ENCODE measurements at regions not wholly inside any gene's neighbourhood (a gene's known extent, or its start where the extent isn't known, plus 50 kb on each side); places are given as distances from the start of the nearest gene placed in this dataset.

GRCh38 chr7:133195868-133196267 is 57.0 kb upstream of the EXOC4 start:
- CTCF ChIA-PET = no interaction called here

DNA sequence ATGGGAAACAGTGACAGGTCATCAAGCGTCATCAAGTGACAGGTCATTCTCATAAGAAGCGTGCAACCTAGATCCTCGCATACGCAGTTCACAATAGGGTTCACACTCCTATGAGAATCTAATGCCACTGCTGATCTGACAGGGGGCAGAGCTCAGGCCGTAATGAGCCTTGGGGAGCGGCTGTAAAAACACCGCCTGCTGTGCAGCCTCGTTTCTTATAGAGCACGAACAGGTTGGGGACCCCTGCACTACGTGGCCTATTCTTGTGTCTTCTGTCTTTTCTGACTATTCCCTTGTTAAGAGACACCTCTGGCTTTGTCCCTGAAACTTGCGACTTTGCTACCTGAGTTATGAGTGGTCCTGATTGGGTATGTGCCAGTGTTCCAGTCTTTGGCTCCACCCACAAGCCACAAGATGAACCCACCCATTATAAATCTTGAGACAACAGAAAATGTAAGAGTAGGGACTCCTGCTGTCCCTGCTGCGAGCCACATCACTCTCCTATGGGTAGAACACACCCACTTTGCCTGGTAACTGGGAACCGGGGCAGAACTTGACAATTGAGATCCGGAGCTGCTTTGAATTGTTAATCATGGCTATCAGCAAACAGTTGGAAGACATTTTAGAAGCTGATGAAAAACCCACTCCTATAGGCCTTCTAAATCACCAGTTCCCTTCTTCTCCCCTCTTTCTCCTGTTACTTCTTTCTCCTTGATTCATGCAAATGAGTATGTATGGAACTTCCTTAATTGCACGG is 55.8 kb upstream of the EXOC4 start:
- no TSS peak for BruUV-seq (replicated peaks)
- POLR2A ChIA-PET (ENCODE audit: unreplicated experiment) = no interaction called here

More at GRCh38 chr7:133195868-133196267, 57.0 kb upstream of the EXOC4 start:
- no peaks in the 10 kb centered on the region for H4K20me1 ChIP-seq (ENCODE audit: low read length)
- no peak overlapping the region for H3K27ac ChIP-seq (ENCODE audit: low read length)
- H3K4me1 ChIP-seq (ENCODE audit: insufficient read depth, low read length) = no peaks in the 10 kb centered on the region
- no peak overlapping the region for H3K4me3 ChIP-seq (ENCODE audit: low read length)
- TF ChIP-seq EZH2phosphoT487 (IDR thresholded peaks at IDR 0.05; ENCODE audit: borderline replicate concordance, low read length) (no peak), CTCF (conservative IDR thresholded peaks at IDR 0.05; ENCODE audit: low read depth, low read length) (no peak), EZH2 (IDR thresholded peaks at IDR 0.05; ENCODE audit: low read length, unreplicated experiment) (no peak)
- peaks cover 45% of the 10 kb centered on the region for H3K27me3 ChIP-seq (ENCODE audit: low read length)
- POLR2A ChIA-PET (ENCODE audit: unreplicated experiment) = no interaction called here
- H3K9me2 ChIP-seq (replicated peaks; ENCODE audit: low read length) = no peaks in the 10 kb centered on the region
- no peak overlapping the region for H3K4me2 ChIP-seq (ENCODE audit: low read length)
- DNase-seq = no peak
- no peaks in the 10 kb centered on the region for H3F3A ChIP-seq (ENCODE audit: low read length, unreplicated experiment)
- no TSS peak for BruUV-seq (replicated peaks)
- no peak for ATAC-seq
- H3K9me3 ChIP-seq (ENCODE audit: low read length) = no peaks in the 10 kb centered on the region
- H3K79me2 ChIP-seq (ENCODE audit: low read length) = no peaks in the 10 kb centered on the region
- no peaks in the 10 kb centered on the region for H3K36me3 ChIP-seq (ENCODE audit: low read depth, low read length)
- intact Hi-C loops (cut with micrococcal nuclease) = no loop called here
- no peak overlapping the region for H3K9ac ChIP-seq (ENCODE audit: low read length)
- H2AFZ ChIP-seq (ENCODE audit: low read length) = no peak overlapping the region

More for the DNA sequence above, 55.8 kb upstream of the EXOC4 start:
- no peak overlapping the region for H3K27ac ChIP-seq (ENCODE audit: low read length)
- no peak overlapping the region for H2AFZ ChIP-seq (ENCODE audit: low read length)
- H3F3A ChIP-seq (ENCODE audit: low read length, unreplicated experiment) = no peaks in the 10 kb centered on the region
- no peak for ATAC-seq
- peaks cover 33% of the 10 kb centered on the region for H3K27me3 ChIP-seq (ENCODE audit: low read length)
- no peaks in the 10 kb centered on the region for H3K9me2 ChIP-seq (replicated peaks; ENCODE audit: low read length)
- no peak overlapping the region for H3K4me2 ChIP-seq (ENCODE audit: low read length)
- TF ChIP-seq CTCF (conservative IDR thresholded peaks at IDR 0.05; ENCODE audit: low read depth, low read length) = no peak
- no peak for TF ChIP-seq EZH2phosphoT487 (IDR thresholded peaks at IDR 0.05; ENCODE audit: borderline replicate concordance, low read length)
- TF ChIP-seq EZH2 (IDR thresholded peaks at IDR 0.05; ENCODE audit: low read length, unreplicated experiment) = no peak
- H3K36me3 ChIP-seq (ENCODE audit: low read depth, low read length) = no peaks in the 10 kb centered on the region
- DNase-seq = no peak
- no peaks in the 10 kb centered on the region for H3K4me1 ChIP-seq (ENCODE audit: insufficient read depth, low read length)
- no peak overlapping the region for H3K9ac ChIP-seq (ENCODE audit: low read length)
- no peak overlapping the region for H3K4me3 ChIP-seq (ENCODE audit: low read length)
- no peaks in the 10 kb centered on the region for H3K79me2 ChIP-seq (ENCODE audit: low read length)
- intact Hi-C loops (cut with micrococcal nuclease) = no loop called here
- no peaks in the 10 kb centered on the region for H4K20me1 ChIP-seq (ENCODE audit: low read length)
- no peaks in the 10 kb centered on the region for H3K9me3 ChIP-seq (ENCODE audit: low read length)
- CTCF ChIA-PET = no interaction called here

All from PC-3 (cell line).